Natural killer cell (primary cell): ENCODE measurements at regions not wholly inside any gene's neighbourhood (a gene's known extent, or its start where the extent isn't known, plus 50 kb on each side); places are given as distances from the start of the nearest gene placed in this dataset.

Experiments
- ATAC-seq, 3 donors: fragments of 150-1000 bp in 2 of 3; fragments of 200-7000 bp in 1 of 3; cut with Tn5 transposase; 1 replicate in 1 of 3; 2 replicates in 2 of 3; pipeline ENCODE4 v1.10.0; 2021; ENCODE audit warnings: mild to moderate bottlenecking in 2 of 3, moderate library complexity in 2 of 3
- DNase-seq, 2 donors: peaks; one replicate each; pipeline versions ENCODE4 v3.0.0 to v3.0.0-alpha.2; 2013 to 2021; ENCODE audit warnings: mixed read lengths in 1 of 2
- H3K27ac ChIP-seq: one replicate; pipeline ENCODE4 v1.5.1; 2013; ENCODE audit warnings: mild to moderate bottlenecking, low read length
- H3K27me3 ChIP-seq: one replicate; pipeline ENCODE4 v1.6.1; 2013; ENCODE audit warnings: low read length; ENCODE audit not compliant: control insufficient read depth, insufficient read depth
- H3K36me3 ChIP-seq: one replicate; pipeline ENCODE4 v1.6.1; 2013; ENCODE audit warnings: low read length; ENCODE audit not compliant: control insufficient read depth, insufficient read depth
- H3K4me1 ChIP-seq: one replicate; pipeline ENCODE4 v1.6.1; 2013; ENCODE audit warnings: low read length; ENCODE audit not compliant: control insufficient read depth, insufficient read depth
- H3K4me3 ChIP-seq: one replicate; pipeline ENCODE4 v1.5.1; 2013; ENCODE audit warnings: low read length
- H3K9me3 ChIP-seq: one replicate; pipeline ENCODE4 v1.6.1; 2013; ENCODE audit warnings: low read length; ENCODE audit not compliant: control insufficient read depth, insufficient read depth
- H3K27ac Mint-ChIP-seq, 2 donors: one replicate each; pipeline ENCODE4 v1.8.0; 2022; ENCODE audit warnings: mild to moderate bottlenecking in 2 of 2, mixed read lengths in 2 of 2, moderate library complexity in 1 of 2
- H3K27me3 Mint-ChIP-seq, 2 donors: one replicate each; pipeline ENCODE4 v1.8.0; 2022; ENCODE audit warnings: low read depth in 2 of 2, mixed read lengths in 2 of 2
- H3K36me3 Mint-ChIP-seq: one replicate; pipeline ENCODE4 v1.8.0; 2022; ENCODE audit warnings: mixed read lengths
- H3K4me1 Mint-ChIP-seq, 2 donors: one replicate each; pipeline ENCODE4 v1.8.0; 2022; ENCODE audit warnings: mixed read lengths in 2 of 2
- H3K4me3 Mint-ChIP-seq: one replicate; pipeline ENCODE4 v1.8.0; 2022; ENCODE audit warnings: mild to moderate bottlenecking, moderate library complexity, mixed read lengths
- H3K9me3 Mint-ChIP-seq, 2 donors: one replicate each; pipeline ENCODE4 v1.8.0; 2022; ENCODE audit warnings: mixed read lengths in 2 of 2
- WGBS: methylation state at CpG from one replicate; pipeline ENCODE4 v1.1.7; 2013; ENCODE audit warnings: missing lambda C conversion rate; ENCODE audit not compliant: insufficient coverage; 5-methylcytosine and 5-hydroxymethylcytosine counted together
- intact Hi-C: fragments of 100-400 bp; cut with micrococcal nuclease; formaldehyde crosslinking; loops from one replicate; pipeline ENCODE4 v1.14.2; 2022
- TF ChIP-seq, protein P1 (sequence below): fragments of 200-600 bp; IDR thresholded peaks from one replicate; pipeline ENCODE4 v1.8.0; 2022; ENCODE audit warnings: antibody characterized with exemption

DNA sequence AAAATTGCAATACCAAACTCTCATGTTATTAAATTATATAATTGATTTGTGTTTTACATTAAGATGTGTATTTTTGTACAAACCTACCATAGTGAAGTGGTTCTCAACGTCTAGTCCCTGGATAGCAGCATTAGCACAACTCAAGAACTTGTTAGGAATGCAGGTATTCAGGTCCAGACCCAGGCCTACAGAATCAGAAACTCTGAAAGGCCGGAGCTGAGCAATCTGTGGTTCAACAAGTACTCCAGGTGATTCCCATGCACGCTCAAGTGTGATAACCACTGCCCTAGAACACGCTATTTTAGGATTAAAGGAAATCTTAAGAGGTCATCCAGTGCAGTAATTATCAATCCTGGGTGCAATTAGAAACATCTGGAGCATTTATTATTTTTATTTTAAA lies 456.3 kb downstream of the IRS2 start:
- no peaks in the 10 kb centered on the region for H3K4me1 Mint-ChIP-seq
- H3K4me3 ChIP-seq, result no peak overlapping the region
- TF ChIP-seq, protein P1, sequence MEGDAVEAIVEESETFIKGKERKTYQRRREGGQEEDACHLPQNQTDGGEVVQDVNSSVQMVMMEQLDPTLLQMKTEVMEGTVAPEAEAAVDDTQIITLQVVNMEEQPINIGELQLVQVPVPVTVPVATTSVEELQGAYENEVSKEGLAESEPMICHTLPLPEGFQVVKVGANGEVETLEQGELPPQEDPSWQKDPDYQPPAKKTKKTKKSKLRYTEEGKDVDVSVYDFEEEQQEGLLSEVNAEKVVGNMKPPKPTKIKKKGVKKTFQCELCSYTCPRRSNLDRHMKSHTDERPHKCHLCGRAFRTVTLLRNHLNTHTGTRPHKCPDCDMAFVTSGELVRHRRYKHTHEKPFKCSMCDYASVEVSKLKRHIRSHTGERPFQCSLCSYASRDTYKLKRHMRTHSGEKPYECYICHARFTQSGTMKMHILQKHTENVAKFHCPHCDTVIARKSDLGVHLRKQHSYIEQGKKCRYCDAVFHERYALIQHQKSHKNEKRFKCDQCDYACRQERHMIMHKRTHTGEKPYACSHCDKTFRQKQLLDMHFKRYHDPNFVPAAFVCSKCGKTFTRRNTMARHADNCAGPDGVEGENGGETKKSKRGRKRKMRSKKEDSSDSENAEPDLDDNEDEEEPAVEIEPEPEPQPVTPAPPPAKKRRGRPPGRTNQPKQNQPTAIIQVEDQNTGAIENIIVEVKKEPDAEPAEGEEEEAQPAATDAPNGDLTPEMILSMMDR, result no peak
- DNase-seq (no peak), ATAC-seq (no peak)
- no peaks in the 10 kb centered on the region for H3K9me3 Mint-ChIP-seq
- H3K36me3 ChIP-seq, result no peaks in the 10 kb centered on the region
- no peaks in the 10 kb centered on the region for H3K4me1 ChIP-seq
- no peaks in the 10 kb centered on the region for H3K27me3 ChIP-seq
- H3K27me3 Mint-ChIP-seq, result peaks cover 9 to 29% of the 10 kb centered on the region in 2 donors
- H3K27ac ChIP-seq, result no peak overlapping the region
- no peaks in the 10 kb centered on the region for H3K36me3 Mint-ChIP-seq
- no peak overlapping the region for H3K4me3 Mint-ChIP-seq
- no peaks in the 10 kb centered on the region for H3K9me3 ChIP-seq
- WGBS, result 48% methylated on average over 4 of the region's 4 CpGs
- intact Hi-C loops, result no loop called here
- no peak overlapping the region for H3K27ac Mint-ChIP-seq

DNA sequence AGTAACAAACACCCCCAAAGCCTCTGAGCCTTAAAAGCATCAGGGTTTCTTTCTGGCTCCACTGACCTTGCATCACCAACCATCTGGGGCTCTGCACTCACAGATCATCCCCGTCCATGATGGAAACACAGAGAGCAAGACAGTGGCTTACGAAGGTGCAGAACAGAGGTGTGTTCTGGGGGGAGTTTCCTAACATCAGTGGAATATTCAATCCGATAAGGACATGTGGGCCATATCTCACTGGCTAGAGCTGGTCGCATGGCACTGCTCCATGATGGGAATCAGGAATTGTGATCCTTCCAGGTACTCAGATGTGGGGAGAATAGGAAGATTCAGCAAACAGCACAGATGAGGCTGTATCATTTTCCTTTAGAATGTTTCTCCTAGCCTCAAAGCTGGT lies 457.2 kb downstream of the IRS2 start:
- WGBS, result 83% methylated on average over 4 of the region's 4 CpGs
- intact Hi-C loops, result no loop called here
- no peak overlapping the region for H3K27ac Mint-ChIP-seq
- H3K27me3 Mint-ChIP-seq, result peaks cover 6 to 23% of the 10 kb centered on the region in 2 donors
- H3K9me3 ChIP-seq, result no peaks in the 10 kb centered on the region
- H3K36me3 ChIP-seq, result no peaks in the 10 kb centered on the region
- no peak overlapping the region for H3K4me3 Mint-ChIP-seq
- no peak for ATAC-seq
- no peak overlapping the region for H3K4me3 ChIP-seq
- no peaks in the 10 kb centered on the region for H3K4me1 Mint-ChIP-seq
- no peaks in the 10 kb centered on the region for H3K27me3 ChIP-seq
- no peaks in the 10 kb centered on the region for H3K4me1 ChIP-seq
- no peak overlapping the region for H3K27ac ChIP-seq
- no peaks in the 10 kb centered on the region for H3K9me3 Mint-ChIP-seq
- DNase-seq, result no peak
- TF ChIP-seq, protein P1, result no peak
- no peaks in the 10 kb centered on the region for H3K36me3 Mint-ChIP-seq

DNA sequence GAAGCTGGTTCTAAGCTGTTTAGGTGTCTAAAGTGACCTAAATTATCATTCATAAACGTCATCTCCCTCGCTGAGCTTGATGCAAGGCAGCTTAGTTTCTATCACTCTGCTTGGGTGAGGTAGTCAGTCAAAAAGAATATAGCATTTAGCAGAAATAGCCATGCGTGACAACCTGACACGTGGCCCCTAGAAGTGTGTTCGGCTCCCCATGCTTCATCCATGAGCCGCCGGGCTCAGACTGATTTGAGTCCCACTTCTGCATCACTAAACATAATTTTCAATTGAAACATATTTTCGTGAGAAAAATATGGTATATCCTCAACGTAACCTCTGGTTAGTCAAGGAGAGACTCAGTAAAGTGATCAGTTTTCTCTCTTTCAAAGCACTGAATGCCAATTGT lies 459.8 kb downstream of the IRS2 start:
- no peak overlapping the region for H3K27ac Mint-ChIP-seq
- H3K27ac ChIP-seq, result no peak overlapping the region
- no peaks in the 10 kb centered on the region for H3K9me3 Mint-ChIP-seq
- no peaks in the 10 kb centered on the region for H3K4me1 ChIP-seq
- DNase-seq, result no peak
- no peaks in the 10 kb centered on the region for H3K36me3 ChIP-seq
- no peak overlapping the region for H3K4me3 Mint-ChIP-seq
- WGBS, result 95% methylated on average over 9 of the region's 9 CpGs
- H3K4me1 Mint-ChIP-seq, result no peaks in the 10 kb centered on the region
- no peaks in the 10 kb centered on the region for H3K36me3 Mint-ChIP-seq
- H3K9me3 ChIP-seq, result no peaks in the 10 kb centered on the region
- no peak for ATAC-seq
- TF ChIP-seq, protein P1, result no peak
- intact Hi-C loops, result no loop called here
- H3K27me3 Mint-ChIP-seq, result peaks cover 6 to 9% of the 10 kb centered on the region in 2 donors
- no peaks in the 10 kb centered on the region for H3K27me3 ChIP-seq
- no peak overlapping the region for H3K4me3 ChIP-seq

DNA sequence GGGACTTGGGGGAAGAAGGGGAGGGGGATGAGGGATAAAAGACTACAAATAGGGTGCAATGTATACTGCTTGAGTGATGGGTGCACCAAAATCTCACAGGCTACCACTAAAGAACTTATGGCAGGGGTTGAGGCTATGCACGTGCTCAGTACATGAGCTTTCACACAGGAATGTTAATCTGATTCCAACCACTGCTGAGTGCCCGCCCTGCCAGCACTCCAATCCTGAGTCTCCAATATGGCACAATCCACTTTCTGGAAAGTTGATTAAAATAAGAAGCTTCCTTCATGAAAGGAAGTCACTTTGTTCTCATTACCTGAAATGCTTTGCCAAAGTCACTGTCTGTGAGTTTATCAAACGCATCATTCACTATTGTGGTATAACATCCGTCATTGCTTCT lies 463.0 kb downstream of the IRS2 start:
- H3K9me3 Mint-ChIP-seq, result peaks cover 0 to under 1% of the 10 kb centered on the region in 2 donors
- ATAC-seq, result no peak
- intact Hi-C loops, result no loop called here
- no peaks in the 10 kb centered on the region for H3K36me3 Mint-ChIP-seq
- no peak overlapping the region for H3K4me3 ChIP-seq
- H3K4me3 Mint-ChIP-seq, result no peak overlapping the region
- H3K36me3 ChIP-seq, result no peaks in the 10 kb centered on the region
- H3K27ac Mint-ChIP-seq, result no peak overlapping the region
- no peaks in the 10 kb centered on the region for H3K4me1 Mint-ChIP-seq
- H3K4me1 ChIP-seq, result no peaks in the 10 kb centered on the region
- WGBS, result 89% methylated on average over 4 of the region's 4 CpGs
- DNase-seq, result no peak
- no peaks in the 10 kb centered on the region for H3K27me3 ChIP-seq
- peaks cover under 1% of the 10 kb centered on the region for H3K9me3 ChIP-seq
- H3K27me3 Mint-ChIP-seq, result peaks cover 11 to 15% of the 10 kb centered on the region in 2 donors
- TF ChIP-seq, protein P1, result no peak
- no peak overlapping the region for H3K27ac ChIP-seq
